LNCaP clone FGC (cell line): ENCODE measurements at regions not wholly inside any gene's neighbourhood (a gene's known extent, or its start where the extent isn't known, plus 50 kb on each side); places are given as distances from the start of the nearest gene placed in this dataset.
"Not testable (repeated sequence)": the region's sequence is repeated elsewhere in the genome, so short reads cannot be mapped to it uniquely, and the experiment has no call there.

Experiments used
- DNase-seq: peaks from one replicate; pipeline ENCODE4 v3.0.0-alpha.2; 2011; ENCODE audit warnings: low read depth
- H3K4me3 ChIP-seq: 2 replicates; pipeline ENCODE4 v1.5.1; 2011; ENCODE audit warnings: mild to moderate bottlenecking, low read depth, low read length, control low read depth

GRCh38 chr1:196366-196765, 255.1 kb downstream of the OR4F29 start:
- not testable (repeated sequence) for H3K4me3 ChIP-seq, DNase-seq

GRCh38 chr1:191296-192049, 260.0 kb downstream of the OR4F29 start:
- H3K4me3 ChIP-seq, DNase-seq: not testable (repeated sequence)

- DNase-seq: not testable (repeated sequence)
These were observed 260.8 kb downstream of the OR4F29 start for GRCh38 chr1:190678-191077.

GRCh38 chr1:189915-190314, 261.6 kb downstream of the OR4F29 start:
- DNase-seq, H3K4me3 ChIP-seq: not testable (repeated sequence)

More at GRCh38 chr1:190678-191077, 260.8 kb downstream of the OR4F29 start:
- H3K4me3 ChIP-seq: not testable (repeated sequence)

GRCh38 chr1:189270-189669, 262.2 kb downstream of the OR4F29 start:
- H3K4me3 ChIP-seq, DNase-seq: not testable (repeated sequence)

GRCh38 chr1:187298-187697, 264.2 kb downstream of the OR4F29 start:
- not testable (repeated sequence) for DNase-seq, H3K4me3 ChIP-seq

GRCh38 chr1:186691-187131, 264.8 kb downstream of the OR4F29 start:
- DNase-seq, H3K4me3 ChIP-seq: not testable (repeated sequence)

- not testable (repeated sequence) for H3K4me3 ChIP-seq, DNase-seq
These were observed 265.3 kb downstream of the OR4F29 start for GRCh38 chr1:186223-186622.

GRCh38 chr1:185526-185925, 266.0 kb downstream of the OR4F29 start:
- not testable (repeated sequence) for H3K4me3 ChIP-seq, DNase-seq

- H3K4me3 ChIP-seq, DNase-seq: not testable (repeated sequence)
These were observed 267.2 kb downstream of the OR4F29 start for GRCh38 chr1:184336-184686.

GRCh38 chr1:183620-184335, 267.7 kb downstream of the OR4F29 start:
- H3K4me3 ChIP-seq, DNase-seq: not testable (repeated sequence)

- not testable (repeated sequence) for DNase-seq, H3K4me3 ChIP-seq
These were observed 268.4 kb downstream of the OR4F29 start for GRCh38 chr1:183081-183480.

- DNase-seq, H3K4me3 ChIP-seq: not testable (repeated sequence)
These were observed 268.8 kb downstream of the OR4F29 start for GRCh38 chr1:182631-183030.

- not testable (repeated sequence) for DNase-seq, H3K4me3 ChIP-seq
These were observed 269.9 kb downstream of the OR4F29 start for GRCh38 chr1:181247-182216.

GRCh38 chr1:180749-181205, 270.7 kb downstream of the OR4F29 start:
- not testable (repeated sequence) for DNase-seq, H3K4me3 ChIP-seq

- H3K4me3 ChIP-seq, DNase-seq: not testable (repeated sequence)
These were observed 312.6 kb downstream of the OR4F29 start for GRCh38 chr1:138842-139241.

GRCh38 chr1:137664-138063, 313.8 kb downstream of the OR4F29 start:
- not testable (repeated sequence) for DNase-seq, H3K4me3 ChIP-seq

- not testable (repeated sequence) for DNase-seq, H3K4me3 ChIP-seq
These were observed 315.0 kb downstream of the OR4F29 start for GRCh38 chr1:136344-136932.

GRCh38 chr1:134936-135335, 316.5 kb downstream of the OR4F29 start:
- H3K4me3 ChIP-seq, DNase-seq: not testable (repeated sequence)
